ENCODE measurements at regions not wholly inside any gene's neighbourhood (a gene's known extent, or its start where the extent isn't known, plus 50 kb on each side); places are given as distances from the start of the nearest gene placed in this dataset.
A peak's percentile ranks its signal among the peaks of the same experiment; 100 is the strongest.

- intact Hi-C loops (cut with DNase I): no loop called here
- Histone ChIP-seq H3K4me1 (peaks cover 0 to 10% of the 10 kb centered on the region in 2 donors), H3K9me3 (no peaks in the 10 kb centered on the region), H3K27ac (no peak overlapping the region), H3K4me3 (no peak overlapping the region), H3K36me3 (no peaks in the 10 kb centered on the region), H3K27me3 (no peaks in the 10 kb centered on the region)
- DNase-seq (ENCODE audit: low spot score in 2 of 2): no peak
- TF ChIP-seq CTCF (IDR thresholded peaks at IDR 0.05): no peak
These were observed 292.5 kb upstream of the STXBP5 start for GRCh38 chr6:146911635-146912215.

- no peak for DNase-seq (ENCODE audit: low spot score in 2 of 2)
- intact Hi-C loops (cut with DNase I): no loop called here
- Histone ChIP-seq H3K27ac (no peak overlapping the region), H3K4me3 (no peak overlapping the region), H3K9me3 (no peaks in the 10 kb centered on the region), H3K27me3 (no peaks in the 10 kb centered on the region), H3K36me3 (no peaks in the 10 kb centered on the region), H3K4me1 (peaks cover 0 to 10% of the 10 kb centered on the region in 2 donors)
- no peak for TF ChIP-seq CTCF (IDR thresholded peaks at IDR 0.05)
These were observed 291.2 kb upstream of the STXBP5 start for GRCh38 chr6:146912730-146913685.

- TF ChIP-seq CTCF (IDR thresholded peaks at IDR 0.05): no peak
- Histone ChIP-seq H3K27me3 (no peaks in the 10 kb centered on the region), H3K9me3 (no peaks in the 10 kb centered on the region), H3K36me3 (no peaks in the 10 kb centered on the region), H3K4me1 (peaks cover 0 to 10% of the 10 kb centered on the region in 2 donors), H3K4me3 (peak overlapping the region; percentile 43 to 44), H3K27ac (peak overlapping the region; percentile 64 to 75)
- peak; percentile 31 to 88 for DNase-seq (ENCODE audit: low spot score in 2 of 2)
- intact Hi-C loops (cut with DNase I): loop anchor here (2.0 kb wide), 2 partner anchors 57 to 289 kb away; no protein-coding TSS in a partner anchor
These were observed 290.3 kb upstream of the STXBP5 start for GRCh38 chr6:146913842-146914488.

GRCh38 chr6:146914489-146915483 is 289.4 kb upstream of the STXBP5 start:
- DNase-seq (ENCODE audit: low spot score in 2 of 2): peak in 1 of 2 donors; percentile 75
- H3K27ac ChIP-seq: peak overlapping the region; percentile 64 to 75
- H3K4me1 ChIP-seq: peaks cover 0 to 10% of the 10 kb centered on the region in 2 donors
- H3K27me3 ChIP-seq: no peaks in the 10 kb centered on the region
- intact Hi-C loops (cut with DNase I): loop anchor here (2.0 kb wide), 2 partner anchors 58 to 288 kb away; no protein-coding TSS in a partner anchor
- TF ChIP-seq CTCF (IDR thresholded peaks at IDR 0.05): no peak
- no peaks in the 10 kb centered on the region for H3K36me3 ChIP-seq
- H3K9me3 ChIP-seq: no peaks in the 10 kb centered on the region
- H3K4me3 ChIP-seq: peak overlapping the region; percentile 43 to 44

Measured in ascending aorta (tissue), 2 donors.